Right atrium auricular region (tissue), 2 donors: ENCODE measurements at regions not wholly inside any gene's neighbourhood (a gene's known extent, or its start where the extent isn't known, plus 50 kb on each side); places are given as distances from the start of the nearest gene placed in this dataset.
"Not testable (repeated sequence)": the region's sequence is repeated elsewhere in the genome, so short reads cannot be mapped to it uniquely, and the experiment has no call there.

Source experiments
- DNase-seq: peaks from one replicate; pipeline ENCODE4 v3.0.0-alpha.2; 2019; ENCODE audit warnings: low spot score
- H3K27ac ChIP-seq, 2 donors: fragments of 200-600 bp; sonication (generic); 1 replicate in 1 of 2; 2 replicates in 1 of 2; pipeline ENCODE4 v1.5.1; 2016 to 2019
- H3K27me3 ChIP-seq, 2 donors: fragments of 200-600 bp; sonication (generic); one replicate each; pipeline versions ENCODE4 v1.5.1 to v1.6.0; 2017 to 2019
- H3K36me3 ChIP-seq: fragments of 200-600 bp; sonication (generic); one replicate; pipeline ENCODE4 v1.5.1; 2016
- H3K4me1 ChIP-seq, 2 donors: fragments of 200-600 bp; sonication (generic); one replicate each; pipeline versions ENCODE4 v1.5.1 to v1.6.0; 2017 to 2019
- H3K4me3 ChIP-seq, 2 donors: fragments of 200-600 bp; sonication (generic); 1 replicate in 1 of 2; 2 replicates in 1 of 2; pipeline ENCODE4 v1.5.1; 2017 to 2019; ENCODE audit warnings: mild to moderate bottlenecking in 1 of 2, moderate library complexity in 1 of 2
- H3K9me3 ChIP-seq, 2 donors: fragments of 200-600 bp; sonication (generic); one replicate each; pipeline ENCODE4 v1.5.1; 2019
- CTCF ChIP-seq, 2 donors: fragments of 200-600 bp; sonication (generic); IDR thresholded peaks; one replicate each; pipeline ENCODE4 v1.5.1; 2019; ENCODE audit warnings: antibody characterized with exemption in 2 of 2

- no peak overlapping the region for H3K4me3 ChIP-seq
- no peak for TF ChIP-seq CTCF (IDR thresholded peaks at IDR 0.05)
- no peaks in the 10 kb centered on the region for H3K4me1 ChIP-seq
These were observed 966.1 kb downstream of the SLC4A3 start for GRCh38 chr2:220593526-220593925.

GRCh38 chr2:220601674-220602073 is 970.4 kb downstream of the EPHA4 start:
- Histone ChIP-seq H3K4me1 (no peaks in the 10 kb centered on the region), H3K27me3 (no peaks in the 10 kb centered on the region), H3K9me3 (no peaks in the 10 kb centered on the region), H3K4me3 (no peak overlapping the region), H3K27ac (no peak overlapping the region), H3K36me3 (no peaks in the 10 kb centered on the region)
- DNase-seq: no peak
- TF ChIP-seq CTCF (IDR thresholded peaks at IDR 0.05): no peak

More at GRCh38 chr2:220593526-220593925, 966.1 kb downstream of the SLC4A3 start:
- Histone ChIP-seq H3K36me3 (no peaks in the 10 kb centered on the region), H3K9me3 (no peaks in the 10 kb centered on the region), H3K27me3 (no peaks in the 10 kb centered on the region), H3K27ac (no peak overlapping the region)
- DNase-seq: no peak

GRCh38 chr2:220613004-220613403 is 959.1 kb downstream of the EPHA4 start:
- not testable (repeated sequence) for H3K4me3 ChIP-seq, DNase-seq, H3K27me3 ChIP-seq, H3K36me3 ChIP-seq, H3K9me3 ChIP-seq, H3K4me1 ChIP-seq, H3K27ac ChIP-seq

- no peaks in the 10 kb centered on the region for H3K27me3 ChIP-seq
- H3K4me3 ChIP-seq: no peak overlapping the region
- no peak for TF ChIP-seq CTCF (IDR thresholded peaks at IDR 0.05)
- H3K36me3 ChIP-seq: no peaks in the 10 kb centered on the region
- DNase-seq: no peak
- no peaks in the 10 kb centered on the region for H3K9me3 ChIP-seq
- no peak overlapping the region for H3K27ac ChIP-seq
- no peaks in the 10 kb centered on the region for H3K4me1 ChIP-seq
These were observed 958.0 kb downstream of the EPHA4 start for GRCh38 chr2:220614064-220614463.

GRCh38 chr2:220619525-220620220 is 952.4 kb downstream of the EPHA4 start:
- Histone ChIP-seq H3K27ac (no peak overlapping the region), H3K36me3 (no peaks in the 10 kb centered on the region), H3K27me3 (no peaks in the 10 kb centered on the region), H3K4me3 (no peak overlapping the region), H3K9me3 (no peaks in the 10 kb centered on the region), H3K4me1 (no peaks in the 10 kb centered on the region)
- no peak for DNase-seq
- no peak for TF ChIP-seq CTCF (IDR thresholded peaks at IDR 0.05)

GRCh38 chr2:220626603-220627002 is 945.5 kb downstream of the EPHA4 start:
- TF ChIP-seq CTCF (IDR thresholded peaks at IDR 0.05): no peak
- Histone ChIP-seq H3K27me3 (no peaks in the 10 kb centered on the region), H3K9me3 (no peaks in the 10 kb centered on the region), H3K4me3 (no peak overlapping the region), H3K36me3 (no peaks in the 10 kb centered on the region), H3K4me1 (no peaks in the 10 kb centered on the region), H3K27ac (no peak overlapping the region)
- DNase-seq: no peak
